ENCODE measurements at regions not wholly inside any gene's neighbourhood (a gene's known extent, or its start where the extent isn't known, plus 50 kb on each side); places are given as distances from the start of the nearest gene placed in this dataset.

DNA sequence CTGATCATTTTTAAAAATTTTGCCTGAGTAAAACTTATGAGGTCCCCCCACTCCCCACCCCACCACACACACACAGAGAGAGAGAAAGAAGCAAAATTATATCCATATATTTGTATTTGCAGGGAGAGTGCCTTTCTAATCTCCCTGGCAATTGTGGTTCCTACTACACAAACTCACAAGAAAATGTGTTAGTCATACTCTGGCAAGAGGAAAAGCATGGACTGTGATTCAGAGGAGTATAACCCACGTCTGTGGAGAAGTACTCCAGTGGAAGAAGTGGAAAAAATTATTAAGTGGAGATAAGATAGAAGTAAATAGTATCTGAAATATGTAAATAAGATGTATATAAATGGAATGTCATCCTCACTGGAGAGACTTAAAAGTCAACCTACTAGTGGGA is 114.0 kb downstream of the DSEL start:
- no peaks in the 10 kb centered on the region for H3K27me3 ChIP-seq (ENCODE audit: control insufficient read depth in 4 of 4, insufficient read depth in 4 of 4, low read length in 3 of 4)
- TF ChIP-seq HNF4G (IDR thresholded peaks at IDR 0.05) (no peak), RXRA (IDR thresholded peaks at IDR 0.05) (no peak), FOXA2 (IDR thresholded peaks at IDR 0.05) (no peak), NR2F2 (IDR thresholded peaks at IDR 0.05) (no peak), JUND (IDR thresholded peaks at IDR 0.05) (no peak), RAD21 (IDR thresholded peaks at IDR 0.05) (no peak), YY1 (IDR thresholded peaks at IDR 0.05) (no peak), FOXA1 (IDR thresholded peaks at IDR 0.05) (no peak), HNF4A (conservative IDR thresholded peaks at IDR 0.05) (no peak), GABPA (IDR thresholded peaks at IDR 0.05 in 1 of 2, conservative IDR thresholded peaks at IDR 0.05 in 1 of 2) (no peak), SP1 (IDR thresholded peaks at IDR 0.05) (no peak), TAF1 (conservative IDR thresholded peaks at IDR 0.05) (no peak), EGR1 (IDR thresholded peaks at IDR 0.05; ENCODE audit: low read depth in 2 of 2) (no peak)
- TF ChIP-seq, protein P1, sequence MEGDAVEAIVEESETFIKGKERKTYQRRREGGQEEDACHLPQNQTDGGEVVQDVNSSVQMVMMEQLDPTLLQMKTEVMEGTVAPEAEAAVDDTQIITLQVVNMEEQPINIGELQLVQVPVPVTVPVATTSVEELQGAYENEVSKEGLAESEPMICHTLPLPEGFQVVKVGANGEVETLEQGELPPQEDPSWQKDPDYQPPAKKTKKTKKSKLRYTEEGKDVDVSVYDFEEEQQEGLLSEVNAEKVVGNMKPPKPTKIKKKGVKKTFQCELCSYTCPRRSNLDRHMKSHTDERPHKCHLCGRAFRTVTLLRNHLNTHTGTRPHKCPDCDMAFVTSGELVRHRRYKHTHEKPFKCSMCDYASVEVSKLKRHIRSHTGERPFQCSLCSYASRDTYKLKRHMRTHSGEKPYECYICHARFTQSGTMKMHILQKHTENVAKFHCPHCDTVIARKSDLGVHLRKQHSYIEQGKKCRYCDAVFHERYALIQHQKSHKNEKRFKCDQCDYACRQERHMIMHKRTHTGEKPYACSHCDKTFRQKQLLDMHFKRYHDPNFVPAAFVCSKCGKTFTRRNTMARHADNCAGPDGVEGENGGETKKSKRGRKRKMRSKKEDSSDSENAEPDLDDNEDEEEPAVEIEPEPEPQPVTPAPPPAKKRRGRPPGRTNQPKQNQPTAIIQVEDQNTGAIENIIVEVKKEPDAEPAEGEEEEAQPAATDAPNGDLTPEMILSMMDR (IDR thresholded peaks at IDR 0.05; ENCODE audit: low read depth, low read length, missing input control): no peak
- TF ChIP-seq, protein P2, sequence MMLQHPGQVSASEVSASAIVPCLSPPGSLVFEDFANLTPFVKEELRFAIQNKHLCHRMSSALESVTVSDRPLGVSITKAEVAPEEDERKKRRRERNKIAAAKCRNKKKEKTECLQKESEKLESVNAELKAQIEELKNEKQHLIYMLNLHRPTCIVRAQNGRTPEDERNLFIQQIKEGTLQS (IDR thresholded peaks at IDR 0.05): no peak
- TF ChIP-seq, protein P3, sequence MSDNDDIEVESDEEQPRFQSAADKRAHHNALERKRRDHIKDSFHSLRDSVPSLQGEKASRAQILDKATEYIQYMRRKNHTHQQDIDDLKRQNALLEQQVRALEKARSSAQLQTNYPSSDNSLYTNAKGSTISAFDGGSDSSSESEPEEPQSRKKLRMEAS (IDR thresholded peaks at IDR 0.05): no peak
- TF ChIP-seq, protein P4, sequence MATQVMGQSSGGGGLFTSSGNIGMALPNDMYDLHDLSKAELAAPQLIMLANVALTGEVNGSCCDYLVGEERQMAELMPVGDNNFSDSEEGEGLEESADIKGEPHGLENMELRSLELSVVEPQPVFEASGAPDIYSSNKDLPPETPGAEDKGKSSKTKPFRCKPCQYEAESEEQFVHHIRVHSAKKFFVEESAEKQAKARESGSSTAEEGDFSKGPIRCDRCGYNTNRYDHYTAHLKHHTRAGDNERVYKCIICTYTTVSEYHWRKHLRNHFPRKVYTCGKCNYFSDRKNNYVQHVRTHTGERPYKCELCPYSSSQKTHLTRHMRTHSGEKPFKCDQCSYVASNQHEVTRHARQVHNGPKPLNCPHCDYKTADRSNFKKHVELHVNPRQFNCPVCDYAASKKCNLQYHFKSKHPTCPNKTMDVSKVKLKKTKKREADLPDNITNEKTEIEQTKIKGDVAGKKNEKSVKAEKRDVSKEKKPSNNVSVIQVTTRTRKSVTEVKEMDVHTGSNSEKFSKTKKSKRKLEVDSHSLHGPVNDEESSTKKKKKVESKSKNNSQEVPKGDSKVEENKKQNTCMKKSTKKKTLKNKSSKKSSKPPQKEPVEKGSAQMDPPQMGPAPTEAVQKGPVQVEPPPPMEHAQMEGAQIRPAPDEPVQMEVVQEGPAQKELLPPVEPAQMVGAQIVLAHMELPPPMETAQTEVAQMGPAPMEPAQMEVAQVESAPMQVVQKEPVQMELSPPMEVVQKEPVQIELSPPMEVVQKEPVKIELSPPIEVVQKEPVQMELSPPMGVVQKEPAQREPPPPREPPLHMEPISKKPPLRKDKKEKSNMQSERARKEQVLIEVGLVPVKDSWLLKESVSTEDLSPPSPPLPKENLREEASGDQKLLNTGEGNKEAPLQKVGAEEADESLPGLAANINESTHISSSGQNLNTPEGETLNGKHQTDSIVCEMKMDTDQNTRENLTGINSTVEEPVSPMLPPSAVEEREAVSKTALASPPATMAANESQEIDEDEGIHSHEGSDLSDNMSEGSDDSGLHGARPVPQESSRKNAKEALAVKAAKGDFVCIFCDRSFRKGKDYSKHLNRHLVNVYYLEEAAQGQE (IDR thresholded peaks at IDR 0.05): no peak
- TF ChIP-seq, protein P5, sequence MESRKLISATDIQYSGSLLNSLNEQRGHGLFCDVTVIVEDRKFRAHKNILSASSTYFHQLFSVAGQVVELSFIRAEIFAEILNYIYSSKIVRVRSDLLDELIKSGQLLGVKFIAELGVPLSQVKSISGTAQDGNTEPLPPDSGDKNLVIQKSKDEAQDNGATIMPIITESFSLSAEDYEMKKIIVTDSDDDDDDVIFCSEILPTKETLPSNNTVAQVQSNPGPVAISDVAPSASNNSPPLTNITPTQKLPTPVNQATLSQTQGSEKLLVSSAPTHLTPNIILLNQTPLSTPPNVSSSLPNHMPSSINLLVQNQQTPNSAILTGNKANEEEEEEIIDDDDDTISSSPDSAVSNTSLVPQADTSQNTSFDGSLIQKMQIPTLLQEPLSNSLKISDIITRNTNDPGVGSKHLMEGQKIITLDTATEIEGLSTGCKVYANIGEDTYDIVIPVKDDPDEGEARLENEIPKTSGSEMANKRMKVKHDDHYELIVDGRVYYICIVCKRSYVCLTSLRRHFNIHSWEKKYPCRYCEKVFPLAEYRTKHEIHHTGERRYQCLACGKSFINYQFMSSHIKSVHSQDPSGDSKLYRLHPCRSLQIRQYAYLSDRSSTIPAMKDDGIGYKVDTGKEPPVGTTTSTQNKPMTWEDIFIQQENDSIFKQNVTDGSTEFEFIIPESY (IDR thresholded peaks at IDR 0.05): no peak
- no peak overlapping the region for H3K27ac ChIP-seq (ENCODE audit: low read depth in 1 of 2, low read length in 2 of 2)
- no peaks in the 10 kb centered on the region for H3K9me3 ChIP-seq (ENCODE audit: control insufficient read depth in 4 of 4, low read length in 3 of 4)
- no peak overlapping the region for H3K4me3 ChIP-seq (ENCODE audit: low read depth in 1 of 3, low read length in 3 of 3)
- H3K36me3 ChIP-seq (ENCODE audit: control insufficient read depth in 4 of 4, insufficient read depth in 3 of 4, low read depth in 1 of 4, low read length in 3 of 4): no peaks in the 10 kb centered on the region
- no peak for DNase-seq (ENCODE audit: low spot score)
- H3K9ac ChIP-seq (ENCODE audit: low read depth in 1 of 2, low read length in 2 of 2): no peak overlapping the region
- H3K4me1 ChIP-seq (ENCODE audit: control insufficient read depth in 4 of 4, insufficient read depth in 4 of 4, low read length in 3 of 4): no peaks in the 10 kb centered on the region
- 28% methylated on average over 1 of the region's 1 CpG for WGBS

Data from liver (tissue), 8 donors.